DMS 273 treated with DMSO at 0.1 percent for 48 hours (cell line): ENCODE measurements at regions not wholly inside any gene's neighbourhood (a gene's known extent, or its start where the extent isn't known, plus 50 kb on each side); places are given as distances from the start of the nearest gene placed in this dataset.
A peak's percentile ranks its signal among the peaks of the same experiment; 100 is the strongest.
"Not testable (repeated sequence)": the region's sequence is repeated elsewhere in the genome, so short reads cannot be mapped to it uniquely, and the experiment has no call there.

Experiments
- DNase-seq: peaks from one replicate; lab custom pipeline; 2025; lab: John Stamatoyannopoulos, UW

- DNase-seq, result no peak
These were observed 127.7 kb upstream of the GRIK3 start for GRCh38 chr1:37162059-37162458.

- DNase-seq, result no peak
These were observed 131.7 kb upstream of the GRIK3 start for GRCh38 chr1:37166005-37166404.

GRCh38 chr1:37167479-37167878 is 133.2 kb upstream of the GRIK3 start:
- DNase-seq, result no peak

- DNase-seq, result no peak
These were observed 134.9 kb upstream of the GRIK3 start for GRCh38 chr1:37169241-37169640.

- no peak for DNase-seq
These were observed 135.5 kb upstream of the GRIK3 start for GRCh38 chr1:37169743-37170275.

GRCh38 chr1:37171691-37172090 is 137.4 kb upstream of the GRIK3 start:
- DNase-seq, result no peak

GRCh38 chr1:37174341-37174740 is 140.0 kb upstream of the GRIK3 start:
- DNase-seq, result no peak

- DNase-seq, result no peak
These were observed 140.6 kb upstream of the GRIK3 start for GRCh38 chr1:37174876-37175275.

GRCh38 chr1:37175666-37176215 is 141.4 kb upstream of the GRIK3 start:
- no peak for DNase-seq

GRCh38 chr1:37176269-37176668 is 142.0 kb upstream of the GRIK3 start:
- no peak for DNase-seq

GRCh38 chr1:37177230-37177864 is 143.0 kb upstream of the GRIK3 start:
- peak; percentile 12 for DNase-seq

- no peak for DNase-seq
These were observed 147.1 kb upstream of the GRIK3 start for GRCh38 chr1:37181425-37181824.

GRCh38 chr1:37184789-37185188 is 150.5 kb upstream of the GRIK3 start:
- no peak for DNase-seq

- no peak for DNase-seq
These were observed 152.0 kb upstream of the GRIK3 start for GRCh38 chr1:37186246-37186756.

- DNase-seq, result no peak
These were observed 154.8 kb upstream of the GRIK3 start for GRCh38 chr1:37189111-37189510.

GRCh38 chr1:37197411-37197810 is 163.1 kb upstream of the GRIK3 start:
- no peak for DNase-seq

- DNase-seq, result not testable (repeated sequence)
These were observed 180.0 kb upstream of the GRIK3 start for GRCh38 chr1:37214305-37214704.

- no peak for DNase-seq
These were observed 199.3 kb upstream of the GRIK3 start for GRCh38 chr1:37233606-37234005.

GRCh38 chr1:37234941-37235418 is 200.7 kb upstream of the GRIK3 start:
- no peak for DNase-seq

GRCh38 chr1:37237948-37238347 is 203.6 kb upstream of the GRIK3 start:
- DNase-seq, result no peak

- no peak for DNase-seq
These were observed 204.3 kb upstream of the GRIK3 start for GRCh38 chr1:37238364-37239224.

GRCh38 chr1:37239225-37239740 is 205.0 kb upstream of the GRIK3 start:
- peak; percentile 52 for DNase-seq
